ENCODE measurements at regions not wholly inside any gene's neighbourhood (a gene's known extent, or its start where the extent isn't known, plus 50 kb on each side); places are given as distances from the start of the nearest gene placed in this dataset.

DNA sequence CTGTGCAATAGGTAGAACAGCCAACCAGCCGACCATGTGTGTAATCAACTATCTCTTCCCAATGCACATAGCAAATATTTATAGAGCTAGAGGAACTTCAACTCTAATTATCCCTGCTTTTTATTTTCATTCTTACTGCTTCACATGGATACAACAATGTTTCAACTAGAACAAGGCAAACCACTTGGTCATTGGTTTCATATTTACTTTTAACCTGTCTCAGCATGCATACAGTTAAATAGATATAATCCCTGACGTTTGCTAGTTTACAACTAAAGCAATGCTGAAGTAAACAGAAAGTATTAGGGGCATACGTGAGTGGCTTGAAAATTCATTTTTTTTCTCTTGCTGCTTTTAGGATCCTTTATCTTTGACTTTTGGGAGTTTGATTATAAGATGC, 318.5 kb upstream of the MAP3K7 start:
- no peak overlapping the region for H3K4me2 ChIP-seq
- no peak overlapping the region for H2AFZ ChIP-seq
- DNase-seq (ENCODE audit: low spot score): no peak
- no peaks in the 10 kb centered on the region for H3K9me3 ChIP-seq (ENCODE audit: low read depth)
- no peak overlapping the region for H3K27ac ChIP-seq
- 48% methylated on average over 3 of the region's 3 CpGs for WGBS (ENCODE audit: low lambda C conversion rate, missing lambda C conversion rate)
- H3K4me1 ChIP-seq (ENCODE audit: insufficient read depth): no peaks in the 10 kb centered on the region
- no peaks in the 10 kb centered on the region for H3K79me2 ChIP-seq
- H3K4me3 ChIP-seq: no peak overlapping the region
- TF ChIP-seq, protein P1, sequence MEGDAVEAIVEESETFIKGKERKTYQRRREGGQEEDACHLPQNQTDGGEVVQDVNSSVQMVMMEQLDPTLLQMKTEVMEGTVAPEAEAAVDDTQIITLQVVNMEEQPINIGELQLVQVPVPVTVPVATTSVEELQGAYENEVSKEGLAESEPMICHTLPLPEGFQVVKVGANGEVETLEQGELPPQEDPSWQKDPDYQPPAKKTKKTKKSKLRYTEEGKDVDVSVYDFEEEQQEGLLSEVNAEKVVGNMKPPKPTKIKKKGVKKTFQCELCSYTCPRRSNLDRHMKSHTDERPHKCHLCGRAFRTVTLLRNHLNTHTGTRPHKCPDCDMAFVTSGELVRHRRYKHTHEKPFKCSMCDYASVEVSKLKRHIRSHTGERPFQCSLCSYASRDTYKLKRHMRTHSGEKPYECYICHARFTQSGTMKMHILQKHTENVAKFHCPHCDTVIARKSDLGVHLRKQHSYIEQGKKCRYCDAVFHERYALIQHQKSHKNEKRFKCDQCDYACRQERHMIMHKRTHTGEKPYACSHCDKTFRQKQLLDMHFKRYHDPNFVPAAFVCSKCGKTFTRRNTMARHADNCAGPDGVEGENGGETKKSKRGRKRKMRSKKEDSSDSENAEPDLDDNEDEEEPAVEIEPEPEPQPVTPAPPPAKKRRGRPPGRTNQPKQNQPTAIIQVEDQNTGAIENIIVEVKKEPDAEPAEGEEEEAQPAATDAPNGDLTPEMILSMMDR (IDR thresholded peaks at IDR 0.05; ENCODE audit: poor library complexity): no peak
- TF ChIP-seq EZH2 (IDR thresholded peaks at IDR 0.05; ENCODE audit: borderline replicate concordance) (no peak), EZH2phosphoT487 (IDR thresholded peaks at IDR 0.05; ENCODE audit: low read depth, severe bottlenecking, unreplicated experiment) (no peak)
- no peaks in the 10 kb centered on the region for H3K27me3 ChIP-seq
- H4K20me1 ChIP-seq (ENCODE audit: insufficient read depth, poor library complexity, severe bottlenecking): no peaks in the 10 kb centered on the region
- H3K36me3 ChIP-seq (replicated peaks; ENCODE audit: insufficient read depth, low read depth): no peaks in the 10 kb centered on the region
- no peaks in the 10 kb centered on the region for H3K9me2 ChIP-seq (replicated peaks; ENCODE audit: insufficient read depth)

DNA sequence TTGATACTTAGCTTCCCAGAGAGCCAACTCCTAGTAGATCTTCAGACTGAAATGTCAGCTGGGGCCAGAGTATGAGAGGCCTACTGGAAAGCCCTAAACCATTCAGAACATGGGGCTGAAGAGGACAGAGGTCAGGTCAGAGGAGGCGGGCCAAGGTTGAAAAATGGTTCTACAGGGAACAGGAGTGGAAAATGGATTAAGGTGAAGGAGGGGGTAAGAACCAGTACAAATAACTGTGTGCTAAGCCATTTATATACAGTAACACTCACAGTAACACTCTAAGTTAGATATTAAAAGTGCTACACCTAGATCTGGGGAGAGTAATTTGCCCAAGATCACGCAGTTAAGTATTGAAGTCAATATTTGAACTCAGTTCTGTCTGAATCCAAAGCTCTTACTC, 313.2 kb upstream of the MAP3K7 start:
- no peaks in the 10 kb centered on the region for H3K9me3 ChIP-seq (ENCODE audit: low read depth)
- H4K20me1 ChIP-seq (ENCODE audit: insufficient read depth, poor library complexity, severe bottlenecking): no peaks in the 10 kb centered on the region
- H3K27me3 ChIP-seq: no peaks in the 10 kb centered on the region
- no peak overlapping the region for H2AFZ ChIP-seq
- no peaks in the 10 kb centered on the region for H3K9me2 ChIP-seq (replicated peaks; ENCODE audit: insufficient read depth)
- no peaks in the 10 kb centered on the region for H3K79me2 ChIP-seq
- DNase-seq (ENCODE audit: low spot score): no peak
- H3K27ac ChIP-seq: no peak overlapping the region
- H3K4me1 ChIP-seq (ENCODE audit: insufficient read depth): no peaks in the 10 kb centered on the region
- 88% methylated on average over 2 of the region's 2 CpGs for whole genome bisulfite sequencing (ENCODE audit: low lambda C conversion rate, missing lambda C conversion rate)
- no peak overlapping the region for H3K4me3 ChIP-seq
- TF ChIP-seq, protein P1 (IDR thresholded peaks at IDR 0.05; ENCODE audit: poor library complexity): no peak
- no peak for TF ChIP-seq EZH2 (IDR thresholded peaks at IDR 0.05; ENCODE audit: borderline replicate concordance)
- TF ChIP-seq EZH2phosphoT487 (IDR thresholded peaks at IDR 0.05; ENCODE audit: low read depth, severe bottlenecking, unreplicated experiment): no peak
- H3K36me3 ChIP-seq (replicated peaks; ENCODE audit: insufficient read depth, low read depth): no peaks in the 10 kb centered on the region
- no peak overlapping the region for H3K4me2 ChIP-seq

DNA sequence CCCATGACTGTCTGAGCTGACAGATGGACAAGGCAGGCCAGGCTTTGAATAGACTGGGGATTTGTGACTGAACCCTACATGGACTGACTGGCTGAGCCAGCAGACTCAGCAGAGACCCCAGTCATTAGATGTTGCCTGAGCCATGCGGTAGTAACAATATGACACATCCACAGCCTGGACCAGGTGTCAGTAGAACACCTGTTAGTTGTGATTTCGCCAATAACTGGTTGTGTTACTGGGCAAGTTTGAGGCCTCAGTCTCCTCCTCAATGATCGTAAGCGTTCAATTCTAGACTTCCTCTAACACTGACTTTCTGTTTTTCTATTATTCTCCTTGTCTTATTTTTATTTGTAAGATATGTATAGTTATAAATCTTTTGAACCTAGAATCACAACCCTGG, 311.9 kb upstream of the MAP3K7 start:
- no peak overlapping the region for H2AFZ ChIP-seq
- no peaks in the 10 kb centered on the region for H3K36me3 ChIP-seq (replicated peaks; ENCODE audit: insufficient read depth, low read depth)
- no peaks in the 10 kb centered on the region for H3K9me3 ChIP-seq (ENCODE audit: low read depth)
- no peaks in the 10 kb centered on the region for H3K79me2 ChIP-seq
- no peaks in the 10 kb centered on the region for H4K20me1 ChIP-seq (ENCODE audit: insufficient read depth, poor library complexity, severe bottlenecking)
- no peak overlapping the region for H3K4me3 ChIP-seq
- DNase-seq (ENCODE audit: low spot score): no peak
- 94% methylated on average over 4 of the region's 4 CpGs for WGBS (ENCODE audit: low lambda C conversion rate, missing lambda C conversion rate)
- TF ChIP-seq, protein P1 (IDR thresholded peaks at IDR 0.05; ENCODE audit: poor library complexity): no peak
- no peak for TF ChIP-seq EZH2phosphoT487 (IDR thresholded peaks at IDR 0.05; ENCODE audit: low read depth, severe bottlenecking, unreplicated experiment)
- TF ChIP-seq EZH2 (IDR thresholded peaks at IDR 0.05; ENCODE audit: borderline replicate concordance): no peak
- no peaks in the 10 kb centered on the region for H3K4me1 ChIP-seq (ENCODE audit: insufficient read depth)
- H3K27me3 ChIP-seq: no peaks in the 10 kb centered on the region
- H3K9me2 ChIP-seq (replicated peaks; ENCODE audit: insufficient read depth): no peaks in the 10 kb centered on the region
- no peak overlapping the region for H3K27ac ChIP-seq
- no peak overlapping the region for H3K4me2 ChIP-seq

DNA sequence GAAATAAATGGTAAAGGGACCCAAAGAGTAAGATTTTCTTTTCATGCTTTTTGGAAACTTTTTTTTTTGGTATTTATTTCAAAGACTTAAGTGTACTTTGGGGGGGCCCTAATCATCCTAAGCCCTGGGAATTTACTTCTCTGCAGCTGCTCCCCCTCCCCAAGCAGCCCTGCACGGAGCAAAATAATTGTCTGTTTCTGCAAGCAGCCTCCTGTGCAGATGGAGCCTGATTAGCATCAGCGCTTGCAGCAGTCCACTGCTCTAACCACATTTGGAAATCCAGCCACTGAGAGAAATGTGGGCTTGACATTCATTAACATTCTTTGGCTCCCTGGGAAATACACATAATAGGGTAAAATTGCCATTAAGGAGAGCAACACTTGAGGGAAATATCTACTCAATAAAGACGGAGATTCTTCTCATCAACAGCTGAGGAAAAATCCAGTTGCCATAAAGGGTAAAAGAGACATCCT, 309.2 kb upstream of the MAP3K7 start:
- no peaks in the 10 kb centered on the region for H3K4me1 ChIP-seq (ENCODE audit: insufficient read depth)
- H2AFZ ChIP-seq: no peak overlapping the region
- H4K20me1 ChIP-seq (ENCODE audit: insufficient read depth, poor library complexity, severe bottlenecking): no peaks in the 10 kb centered on the region
- no peak overlapping the region for H3K27ac ChIP-seq
- H3K9me2 ChIP-seq (replicated peaks; ENCODE audit: insufficient read depth): no peaks in the 10 kb centered on the region
- H3K4me2 ChIP-seq: no peak overlapping the region
- DNase-seq (ENCODE audit: low spot score): no peak
- WGBS (ENCODE audit: low lambda C conversion rate, missing lambda C conversion rate): 51% methylated on average over 3 of the region's 3 CpGs
- no peaks in the 10 kb centered on the region for H3K79me2 ChIP-seq
- no peak overlapping the region for H3K4me3 ChIP-seq
- no peaks in the 10 kb centered on the region for H3K27me3 ChIP-seq
- H3K36me3 ChIP-seq (replicated peaks; ENCODE audit: insufficient read depth, low read depth): no peaks in the 10 kb centered on the region
- H3K9me3 ChIP-seq (ENCODE audit: low read depth): no peaks in the 10 kb centered on the region
- TF ChIP-seq EZH2phosphoT487 (IDR thresholded peaks at IDR 0.05; ENCODE audit: low read depth, severe bottlenecking, unreplicated experiment) (no peak), EZH2 (IDR thresholded peaks at IDR 0.05; ENCODE audit: borderline replicate concordance) (no peak)
- TF ChIP-seq, protein P1 (IDR thresholded peaks at IDR 0.05; ENCODE audit: poor library complexity): no peak

All from hepatocyte (in vitro differentiated cells).